H1 (cell line): ENCODE measurements at regions not wholly inside any gene's neighbourhood (a gene's known extent, or its start where the extent isn't known, plus 50 kb on each side); places are given as distances from the start of the nearest gene placed in this dataset.

Source experiments
- CTCF ChIA-PET: fragments of 300-600 bp; sonication (Branson Sonifier 250); formaldehyde crosslinking; loops from one replicate; lab custom pipeline; 2021; ENCODE audit not compliant: partially characterized antibody; lab: Charles Lee
- POLR2A ChIA-PET: fragments of 300-600 bp; sonication (Branson Sonifier 250); formaldehyde crosslinking; loops from one replicate; lab custom pipeline; 2021; ENCODE audit warnings: inconsistent platforms; ENCODE audit not compliant: partially characterized antibody; lab: Charles Lee
- DNase-seq, 2 experiments: peaks; one replicate each; pipeline versions ENCODE4 v3.0.0 to v3.0.0-alpha.2; 2010 to 2022; ENCODE audit warnings: low spot score in 2 of 2, low read depth in 1 of 2, mixed read lengths in 1 of 2
- FAIRE-seq: peaks from 2 replicates; lab custom pipeline; 2011; peaks lifted over from hg19 to GRCh38; lab: Jason Lieb, UNC
- H2AFZ ChIP-seq: 2 replicates; pipeline ENCODE4 v1.8.1; 2012; ENCODE audit warnings: low read length, inconsistent platforms
- H2AK5ac ChIP-seq: 2 replicates; pipeline ENCODE4 v1.6.1; 2013; ENCODE audit warnings: low read depth, low read length
- H2BK120ac ChIP-seq: replicated peaks from 2 replicates; pipeline ENCODE3; 2013; ENCODE audit warnings: low read depth, low read length, inconsistent platforms
- H2BK12ac ChIP-seq: 2 replicates; pipeline ENCODE4 v1.6.1; 2013; ENCODE audit warnings: low read depth, low read length
- H2BK15ac ChIP-seq: 2 replicates; pipeline ENCODE4 v1.6.1; 2013; ENCODE audit warnings: low read length
- H2BK20ac ChIP-seq: 2 replicates; pipeline ENCODE4 v1.6.1; 2013; ENCODE audit warnings: low read length
- H2BK5ac ChIP-seq: 2 replicates; pipeline ENCODE4 v1.6.1; 2013; ENCODE audit warnings: low read depth, low read length
- H3K14ac ChIP-seq: 2 replicates; pipeline ENCODE4 v1.6.1; 2013; ENCODE audit warnings: inconsistent platforms; ENCODE audit not compliant: insufficient read length
- H3K18ac ChIP-seq: 2 replicates; pipeline ENCODE4 v1.6.1; 2013; ENCODE audit warnings: low read length; ENCODE audit errors: extremely low read depth
- H3K23ac ChIP-seq: 2 replicates; pipeline ENCODE4 v1.6.1; 2013; ENCODE audit warnings: inconsistent platforms; ENCODE audit not compliant: insufficient read length
- H3K23me2 ChIP-seq: 2 replicates; pipeline ENCODE4 v1.6.1; 2013; ENCODE audit warnings: low read depth, low read length
- H3K27ac ChIP-seq: 2 replicates; pipeline ENCODE4 v1.6.1; 2011; ENCODE audit warnings: low read depth, low read length, inconsistent platforms
- H3K27me3 ChIP-seq, 4 experiments: replicated peaks in 1 of 4; 1 replicate in 1 of 4; 2 replicates in 3 of 4; pipeline versions ENCODE4 v1.6.1 to v1.8.1; 2011 to 2013; ENCODE audit warnings: low read length in 3 of 4, mild to moderate bottlenecking in 3 of 4, inconsistent platforms in 2 of 4, mixed read lengths in 2 of 4, moderate library complexity in 1 of 4; ENCODE audit not compliant: control insufficient read depth in 3 of 4, insufficient read depth in 3 of 4; ENCODE audit errors: extremely low read depth in 1 of 4
- H3K36me3 ChIP-seq, 4 experiments: 2 replicates each; pipeline versions ENCODE4 v1.6.1 to v1.8.1; 2011 to 2013; ENCODE audit warnings: mild to moderate bottlenecking in 4 of 4, low read length in 3 of 4, moderate library complexity in 2 of 4, control low read depth in 1 of 4, inconsistent platforms in 1 of 4; ENCODE audit not compliant: insufficient read depth in 4 of 4, control insufficient read depth in 2 of 4
- H3K4ac ChIP-seq: replicated peaks from 2 replicates; pipeline ENCODE3; 2013; ENCODE audit warnings: low read length, low read depth, mixed read lengths, inconsistent platforms; ENCODE audit not compliant: insufficient read length
- H3K4me1 ChIP-seq, 4 experiments: replicated peaks in 1 of 4; 1 replicate in 1 of 4; 2 replicates in 3 of 4; pipeline versions ENCODE4 v1.6.1 to v1.8.1; 2011 to 2013; ENCODE audit warnings: low read length in 3 of 4, inconsistent platforms in 2 of 4, mixed read lengths in 1 of 4; ENCODE audit not compliant: insufficient read depth in 4 of 4, control insufficient read depth in 3 of 4
- H3K4me2 ChIP-seq, 2 experiments: 2 replicates each; pipeline versions ENCODE4 v1.6.1 to v1.8.1; 2011 to 2013; ENCODE audit warnings: low read depth in 2 of 2, low read length in 2 of 2, control low read depth in 1 of 2, inconsistent platforms in 1 of 2, mild to moderate bottlenecking in 1 of 2; ENCODE audit not compliant: insufficient read depth in 1 of 2
- H3K4me3 ChIP-seq, 4 experiments: fragments of 200-600, 300-600 bp in 1 of 4; sonication (generic), shearing (Covaris generic), sonication (Bioruptor Twin) in 1 of 4; 2 replicates each; pipeline versions ENCODE4 v1.5.1 to v1.8.1; 2011 to 2016; ENCODE audit warnings: low read length in 4 of 4, low read depth in 3 of 4, control low read depth in 2 of 4, inconsistent platforms in 2 of 4, mild to moderate bottlenecking in 2 of 4, mixed read lengths in 1 of 4, moderate library complexity in 1 of 4; ENCODE audit not compliant: insufficient read depth in 2 of 4; ENCODE audit errors: extremely low read depth in 1 of 4
- H3K56ac ChIP-seq: replicated peaks from 2 replicates; pipeline ENCODE3; 2013; ENCODE audit warnings: low read depth, mild to moderate bottlenecking, mixed read lengths, low read length, inconsistent platforms; ENCODE audit not compliant: insufficient read length
- H3K79me1 ChIP-seq: 2 replicates; pipeline ENCODE4 v1.6.1; 2013; ENCODE audit warnings: low read depth, low read length, control low read depth
- H3K79me2 ChIP-seq, 2 experiments: 2 replicates each; pipeline versions ENCODE4 v1.6.1 to v1.8.1; 2012 to 2013; ENCODE audit warnings: low read length in 2 of 2, mild to moderate bottlenecking in 2 of 2, inconsistent platforms in 1 of 2; ENCODE audit not compliant: insufficient read depth in 2 of 2, control insufficient read depth in 1 of 2
- H3K9ac ChIP-seq, 4 experiments: replicated peaks in 1 of 4; 1 replicate in 1 of 4; 2 replicates in 3 of 4; pipeline versions ENCODE4 v1.6.1 to v1.8.1; 2011 to 2013; ENCODE audit warnings: low read depth in 3 of 4, low read length in 3 of 4, control low read depth in 2 of 4, mild to moderate bottlenecking in 2 of 4, moderate library complexity in 2 of 4, inconsistent platforms in 1 of 4; ENCODE audit errors: extremely low read depth in 1 of 4
- H3K9me3 ChIP-seq, 2 experiments: 2 replicates each; pipeline versions ENCODE4 v1.6.1 to v1.8.1; 2012 to 2013; ENCODE audit warnings: mild to moderate bottlenecking in 2 of 2, moderate library complexity in 2 of 2, control low read depth in 1 of 2, inconsistent platforms in 1 of 2, low read depth in 1 of 2, low read length in 1 of 2, mixed read lengths in 1 of 2; ENCODE audit not compliant: insufficient read depth in 2 of 2
- H4K20me1 ChIP-seq, 2 experiments: replicated peaks in 1 of 2; 2 replicates each; pipeline versions ENCODE3 to v1.8.1; 2011 to 2013; ENCODE audit warnings: inconsistent platforms in 2 of 2, low read length in 2 of 2, mild to moderate bottlenecking in 1 of 2; ENCODE audit not compliant: insufficient read depth in 2 of 2, control insufficient read depth in 1 of 2
- H4K5ac ChIP-seq: 2 replicates; pipeline ENCODE4 v1.6.1; 2013; ENCODE audit warnings: low read length, low read depth, mixed read lengths, inconsistent platforms; ENCODE audit not compliant: insufficient read length
- H4K8ac ChIP-seq: 2 replicates; pipeline ENCODE4 v1.8.0; 2013; ENCODE audit warnings: mild to moderate bottlenecking, moderate library complexity, low read length, inconsistent platforms; ENCODE audit not compliant: insufficient read depth; ENCODE audit errors: extremely low read depth
- H4K91ac ChIP-seq: replicated peaks from 2 replicates; pipeline ENCODE3; 2013; ENCODE audit warnings: low read length, mixed read lengths, inconsistent platforms; ENCODE audit not compliant: insufficient read length
- TEAD4 ChIP-seq: IDR thresholded peaks from 2 replicates; pipeline ENCODE4 v1.6.1; 2012; ENCODE audit warnings: low read depth, low read length, inconsistent platforms, mixed read lengths
- WGBS, 2 experiments: shearing (Covaris generic) in 1 of 2; methylation state at CpG; one replicate each; pipeline versions ENCODE4 v1.1.6 to v1.1.7; 2013 to 2015; ENCODE audit warnings: low lambda C conversion rate in 2 of 2, mixed read lengths in 2 of 2, inconsistent platforms in 1 of 2, low coverage in 1 of 2, missing lambda C conversion rate in 1 of 2; ENCODE audit not compliant: insufficient replicate concordance in 2 of 2, insufficient coverage in 1 of 2, insufficient read length in 1 of 2; ENCODE audit errors: extremely low coverage in 1 of 2, missing lambda C conversion rate in 1 of 2; 5-methylcytosine and 5-hydroxymethylcytosine counted together

GRCh38 chr11:105538588-105538987 lies 71.3 kb upstream of the GRIA4 start:
- no peak for TF ChIP-seq TEAD4
- TF ChIP-seq, all 59 proteins: peak for 0
- H2AFZ ChIP-seq: no peak overlapping the region
- no peak overlapping the region for H2BK120ac ChIP-seq
- no peak overlapping the region for H3K9ac ChIP-seq
- no peaks in the 10 kb centered on the region for H3K36me3 ChIP-seq
- ChIA-PET POLR2A (no interaction called here), CTCF (no interaction called here)
- H3K14ac ChIP-seq: no peak overlapping the region
- no peak overlapping the region for H2BK5ac ChIP-seq
- no peak overlapping the region for H3K4me2 ChIP-seq
- no peak overlapping the region for H4K8ac ChIP-seq
- no peak overlapping the region for H2AK5ac ChIP-seq
- H3K4me1 ChIP-seq: no peaks in the 10 kb centered on the region
- H4K91ac ChIP-seq: no peak overlapping the region
- H3K27ac ChIP-seq: no peak overlapping the region
- no peak overlapping the region for H3K4ac ChIP-seq
- H3K9me3 ChIP-seq: no peaks in the 10 kb centered on the region
- no peaks in the 10 kb centered on the region for H3K79me2 ChIP-seq
- DNase-seq (no peak), FAIRE-seq (no peak)
- no peaks in the 10 kb centered on the region for H4K20me1 ChIP-seq
- no peak overlapping the region for H3K4me3 ChIP-seq
- H4K5ac ChIP-seq: no peak overlapping the region
- H2BK12ac ChIP-seq: no peak overlapping the region
- 96% methylated on average over 3 of the region's 3 CpGs; no CpG with 5 or more reads in 1 of the 2 experiments for WGBS, 2 experiments
- H3K79me1 ChIP-seq: no peaks in the 10 kb centered on the region
- no peak overlapping the region for H3K56ac ChIP-seq
- no peaks in the 10 kb centered on the region for H3K23me2 ChIP-seq
- H2BK15ac ChIP-seq: no peak overlapping the region
- H3K18ac ChIP-seq: no peak overlapping the region
- no peak overlapping the region for H3K23ac ChIP-seq
- H3K27me3 ChIP-seq: no peaks in the 10 kb centered on the region
- H2BK20ac ChIP-seq: no peak overlapping the region
